HG03175 (cell line): ENCODE measurements at regions not wholly inside any gene's neighbourhood (a gene's known extent, or its start where the extent isn't known, plus 50 kb on each side); places are given as distances from the start of the nearest gene placed in this dataset.
"Not testable (repeated sequence)": the region's sequence is repeated elsewhere in the genome, so short reads cannot be mapped to it uniquely, and the experiment has no call there.

Experiments used
- ATAC-seq: cut with Tn5 transposase; IDR thresholded peaks from one replicate; pipeline ENCODE4 v1.9.1; 2021; ENCODE audit warnings: mild to moderate bottlenecking, moderate library complexity; ENCODE audit not compliant: unreplicated experiment

GRCh38 chr3:148532774-148533173, 164.9 kb upstream of the AGTR1 start:
- no peak for ATAC-seq

GRCh38 chr3:148534089-148534988, 163.4 kb upstream of the AGTR1 start:
- no peak for ATAC-seq

- no peak for ATAC-seq
Measured at GRCh38 chr3:148535001-148535400, 162.7 kb upstream of the AGTR1 start.

DNA sequence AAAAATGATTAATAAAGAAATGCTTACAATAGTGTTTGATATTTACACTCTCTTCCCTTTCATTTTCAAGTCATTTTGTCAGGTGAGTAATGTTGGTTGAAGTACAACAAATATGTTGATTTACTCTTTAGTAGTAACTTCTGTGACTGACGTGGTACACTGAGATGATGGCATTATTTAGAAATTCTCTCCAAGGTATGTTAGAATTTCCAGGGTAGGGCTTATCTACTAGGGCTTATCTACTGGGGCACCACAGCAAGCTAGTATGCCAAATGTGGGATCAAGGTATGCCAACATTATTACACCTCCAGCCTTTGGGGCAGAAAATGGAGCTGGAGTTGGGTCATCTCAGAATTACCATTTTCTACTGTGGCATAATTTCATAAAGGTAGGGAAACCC, 157.4 kb upstream of the AGTR1 start:
- no peak for ATAC-seq

- ATAC-seq = no peak
Measured at GRCh38 chr3:148540851-148541250, 156.9 kb upstream of the AGTR1 start.

DNA sequence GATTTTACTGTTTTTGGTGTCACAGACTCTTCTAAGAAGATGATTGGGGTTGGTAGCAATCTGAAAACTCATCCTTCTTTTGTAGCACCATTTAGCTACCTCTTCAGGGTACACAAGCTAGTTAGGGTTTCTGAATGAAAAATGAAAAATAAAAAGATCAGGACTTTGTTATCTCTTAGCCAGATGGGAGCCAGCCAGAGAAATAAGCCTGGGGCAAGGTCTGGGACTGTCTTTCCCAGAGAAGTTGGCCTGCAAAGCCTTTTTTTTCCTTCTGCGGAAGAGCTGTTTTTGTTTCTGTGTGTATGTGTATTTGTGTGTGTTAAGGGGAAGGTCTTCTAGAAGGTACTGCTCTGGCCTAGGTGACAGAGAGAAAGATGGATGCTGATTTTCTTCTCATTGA, 150.7 kb upstream of the AGTR1 start:
- ATAC-seq = no peak

DNA sequence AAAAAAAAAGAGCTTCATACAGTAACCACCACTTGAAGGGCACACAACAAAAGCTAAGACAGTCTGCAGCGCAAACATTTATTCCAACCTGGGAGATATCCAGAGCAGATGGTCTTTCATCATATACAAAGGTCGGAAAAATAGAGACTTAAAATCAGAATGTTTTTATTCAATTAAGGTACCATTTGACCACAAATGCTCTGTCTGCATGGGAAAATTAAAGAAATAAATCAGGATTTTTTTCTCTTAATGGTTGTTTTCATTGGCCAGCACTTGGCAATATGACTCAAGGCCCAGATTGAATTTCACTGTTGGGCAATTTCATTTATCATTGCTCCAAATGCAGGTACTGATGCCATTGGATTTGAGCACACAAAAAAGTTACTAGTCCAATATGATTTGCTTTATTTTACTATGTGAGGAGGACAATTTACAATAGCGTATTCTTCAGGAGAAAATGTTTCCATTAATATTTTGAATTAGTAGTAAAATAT, 145.9 kb upstream of the AGTR1 start:
- no peak for ATAC-seq

GRCh38 chr3:148554367-148554766, 143.3 kb upstream of the AGTR1 start:
- no peak for ATAC-seq

DNA sequence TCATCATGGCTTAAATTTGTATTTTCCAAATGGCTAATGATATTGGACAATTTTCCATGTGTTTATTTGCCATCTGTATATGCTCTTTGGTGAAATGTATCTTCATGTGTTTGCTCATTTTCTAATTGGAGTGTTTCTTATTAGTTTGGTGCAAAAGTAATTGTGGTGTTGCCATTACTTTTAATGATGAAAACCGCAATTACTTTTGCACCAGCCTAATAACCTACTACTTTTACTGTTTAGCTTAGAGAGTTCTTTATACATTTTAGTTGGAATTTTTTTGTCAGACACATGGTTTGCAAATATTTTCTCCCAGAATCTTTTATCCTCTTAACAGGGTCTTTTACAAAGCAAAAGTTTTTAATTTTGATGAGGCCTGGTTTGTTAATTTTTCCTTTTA, 141.0 kb upstream of the AGTR1 start:
- ATAC-seq = no peak

GRCh38 chr3:148577579-148577978, 120.1 kb upstream of the AGTR1 start:
- ATAC-seq = not testable (repeated sequence)

DNA sequence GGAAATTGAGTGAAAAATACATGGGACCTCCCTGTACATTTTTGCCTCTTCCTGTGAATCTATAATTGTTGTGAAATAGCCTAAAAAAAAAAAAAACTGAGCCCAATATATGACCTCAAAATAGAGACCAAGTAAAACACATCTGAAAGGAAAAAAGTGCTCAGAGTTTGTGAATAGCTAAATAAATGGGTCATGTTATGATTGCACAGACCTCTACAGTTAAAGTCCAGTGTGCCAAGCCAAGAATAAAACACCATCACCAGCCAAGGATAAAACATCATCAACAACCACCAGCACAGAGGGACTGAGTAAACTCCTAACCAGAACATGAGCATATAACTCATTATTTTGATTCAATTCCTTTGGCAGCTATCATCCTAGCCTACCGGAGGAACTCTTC, 115.6 kb upstream of the AGTR1 start:
- no peak for ATAC-seq

- no peak for ATAC-seq
Measured at GRCh38 chr3:148583793-148584192, 113.9 kb upstream of the AGTR1 start.

DNA sequence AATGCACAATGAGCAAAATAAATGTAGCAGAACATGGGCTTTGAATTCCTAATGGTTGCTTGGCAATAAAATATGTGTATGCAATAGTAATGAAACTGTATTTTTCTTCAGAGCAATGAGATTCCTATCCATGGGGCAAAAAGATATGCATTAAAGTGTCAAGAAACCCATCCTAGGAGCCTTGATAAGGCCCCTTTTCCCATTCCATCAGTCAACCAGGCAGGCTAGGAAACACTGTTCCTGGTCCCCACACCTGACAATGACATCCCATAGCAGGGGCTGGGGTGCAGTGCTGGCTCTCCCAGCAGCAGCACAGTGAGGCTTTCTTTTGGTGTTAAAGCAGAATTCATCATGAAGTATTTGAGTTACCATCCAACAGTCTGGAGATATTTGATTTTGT, 113.3 kb upstream of the AGTR1 start:
- ATAC-seq = no peak

- no peak for ATAC-seq
Measured at GRCh38 chr3:148585671-148586379, 111.9 kb upstream of the AGTR1 start.

DNA sequence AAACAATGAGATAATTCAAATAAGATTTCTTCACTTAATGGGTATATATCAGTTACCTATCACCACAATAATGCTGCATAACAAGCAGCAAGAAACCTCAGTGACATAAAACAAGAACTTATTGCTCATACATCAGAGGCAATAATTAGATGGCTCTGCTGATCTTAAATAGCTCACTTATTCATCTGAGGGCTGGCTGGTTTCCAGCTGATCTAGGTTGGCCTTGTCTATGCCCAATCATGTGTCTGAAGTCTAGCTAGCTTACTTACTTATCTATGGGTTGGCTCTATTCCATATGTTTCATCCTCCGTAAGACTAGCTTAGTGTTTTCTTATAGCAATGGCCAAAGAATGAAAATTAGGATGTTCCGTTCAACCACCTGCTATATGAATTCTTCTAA, 109.4 kb upstream of the AGTR1 start:
- ATAC-seq = no peak

GRCh38 chr3:148591525-148591924, 106.2 kb upstream of the AGTR1 start:
- no peak for ATAC-seq

DNA sequence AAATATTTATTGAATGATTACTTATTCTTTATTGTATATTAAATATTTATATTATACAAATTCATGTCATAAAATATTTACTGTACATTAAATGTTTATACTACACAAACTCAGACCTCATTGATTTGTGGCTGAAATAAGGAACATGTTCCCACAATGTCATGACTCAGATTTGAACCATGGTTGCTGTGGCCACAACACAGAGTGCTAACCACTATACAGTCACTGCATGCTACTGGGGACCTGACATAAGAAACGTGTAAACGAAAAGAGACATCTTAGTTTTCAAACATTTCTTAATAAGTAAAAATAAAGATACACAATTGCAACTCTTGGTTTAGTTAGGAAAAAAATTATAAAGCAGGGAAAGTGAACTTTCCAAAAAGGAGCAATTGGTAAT, 99.1 kb upstream of the AGTR1 start:
- ATAC-seq = no peak

DNA sequence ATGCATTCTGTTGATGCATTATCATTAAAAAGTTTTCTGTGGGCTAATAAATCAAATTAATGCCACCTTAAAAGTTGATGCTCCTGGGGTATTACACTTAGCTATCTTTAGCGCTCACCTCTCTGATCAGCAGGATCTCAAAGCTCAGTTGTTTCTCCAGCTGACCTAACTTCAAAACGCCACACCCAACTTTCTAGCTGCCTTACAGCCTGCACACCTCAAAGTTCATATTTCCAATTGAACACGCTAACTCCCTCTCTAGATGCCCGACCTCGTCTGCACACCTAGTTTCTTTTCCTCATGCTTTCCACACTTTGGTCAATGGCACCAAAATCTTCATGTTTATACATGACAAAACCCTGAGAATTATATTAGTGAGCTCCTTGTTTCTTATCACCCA, 98.2 kb upstream of the AGTR1 start:
- no peak for ATAC-seq

DNA sequence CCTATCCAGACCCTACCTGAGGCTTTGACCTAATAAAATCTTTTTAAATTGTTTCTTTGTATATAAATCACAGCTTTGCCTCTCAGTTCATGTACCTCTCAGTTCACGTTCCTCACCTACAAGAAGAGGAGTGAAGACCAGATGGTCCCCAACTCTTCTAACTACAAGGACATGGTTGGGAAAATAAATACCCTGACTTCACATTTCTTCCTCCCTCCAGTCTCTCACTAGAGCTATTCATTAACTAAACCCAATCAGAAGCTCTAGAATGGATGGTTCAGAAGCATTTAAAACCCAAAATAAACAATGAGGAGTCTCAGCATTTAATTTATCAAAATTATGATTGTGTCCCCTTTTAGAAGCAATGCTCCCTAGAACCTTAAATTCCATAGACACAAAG, 97.3 kb upstream of the AGTR1 start:
- no peak for ATAC-seq

DNA sequence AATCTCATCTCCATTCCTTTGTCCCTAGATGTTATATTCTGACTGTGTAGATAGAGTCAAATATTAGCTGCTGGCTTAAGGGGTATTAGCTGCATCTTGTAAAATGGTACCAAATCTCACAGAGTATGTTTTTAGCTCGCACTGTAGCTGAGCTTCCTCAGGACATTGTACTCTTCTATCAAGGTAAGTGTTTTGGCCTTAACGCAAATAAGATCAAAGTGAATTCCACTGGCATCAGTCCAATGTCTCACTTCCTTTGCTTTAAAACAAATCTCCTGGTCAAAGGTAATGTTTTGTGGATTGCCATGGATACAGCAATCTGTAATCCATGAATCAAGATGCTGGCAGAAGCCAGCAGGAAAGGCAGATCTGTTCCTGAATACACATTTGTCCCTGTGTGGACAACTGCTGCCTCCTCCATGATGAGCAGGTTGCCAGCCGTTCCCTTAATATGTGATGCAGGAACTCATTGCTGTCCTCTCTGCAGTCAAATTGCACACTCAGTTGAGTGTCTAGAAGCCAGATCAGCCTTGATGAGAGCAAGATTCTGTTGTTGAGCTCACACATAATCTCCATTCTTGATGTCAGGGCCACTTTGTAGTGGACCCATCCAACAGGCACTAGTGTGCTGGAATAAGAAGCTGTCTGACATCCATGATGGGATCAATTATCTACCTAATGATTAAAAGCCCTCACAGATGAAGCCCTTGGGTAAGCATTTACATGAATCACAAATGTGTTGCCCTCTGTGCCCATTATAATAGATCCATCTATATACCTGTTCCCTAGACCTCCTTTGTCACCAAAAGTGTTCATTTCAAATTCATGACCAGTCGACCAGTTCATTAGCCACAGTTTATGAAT, 96.6 kb upstream of the AGTR1 start:
- no peak for ATAC-seq
